ENCODE measurements at regions not wholly inside any gene's neighbourhood (a gene's known extent, or its start where the extent isn't known, plus 50 kb on each side); places are given as distances from the start of the nearest gene placed in this dataset.

- ChIA-PET POLR2A (no interaction called here), CTCF (no interaction called here)
- no peak for DNase-seq
- H3K9me3 Mint-ChIP-seq (ENCODE audit: insufficient read depth) = no peaks in the 10 kb centered on the region
- no peaks in the 10 kb centered on the region for H3K36me3 Mint-ChIP-seq (ENCODE audit: low read depth)
- H3K27ac Mint-ChIP-seq = no peak overlapping the region
- no peaks in the 10 kb centered on the region for H3K27me3 Mint-ChIP-seq (ENCODE audit: low read depth)
- no peaks in the 10 kb centered on the region for H3K4me1 Mint-ChIP-seq (ENCODE audit: low read depth)
- H3K4me3 Mint-ChIP-seq = no peak overlapping the region
- ATAC-seq = no peak
Measured at GRCh38 chr11:130640526-130640925, 192.1 kb downstream of the ADAMTS15 start.

- H3K9me3 Mint-ChIP-seq (ENCODE audit: insufficient read depth) = no peaks in the 10 kb centered on the region
- no peak overlapping the region for H3K4me3 Mint-ChIP-seq
- DNase-seq = no peak
- ATAC-seq = no peak
- no peaks in the 10 kb centered on the region for H3K27me3 Mint-ChIP-seq (ENCODE audit: low read depth)
- no peaks in the 10 kb centered on the region for H3K4me1 Mint-ChIP-seq (ENCODE audit: low read depth)
- ChIA-PET CTCF (no interaction called here), POLR2A (no interaction called here)
- no peak overlapping the region for H3K27ac Mint-ChIP-seq
- H3K36me3 Mint-ChIP-seq (ENCODE audit: low read depth) = no peaks in the 10 kb centered on the region
Measured at GRCh38 chr11:130641876-130642275, 193.4 kb downstream of the ADAMTS15 start.

- H3K4me3 Mint-ChIP-seq = no peak overlapping the region
- no peak for DNase-seq
- H3K36me3 Mint-ChIP-seq (ENCODE audit: low read depth) = no peaks in the 10 kb centered on the region
- ATAC-seq = no peak
- H3K4me1 Mint-ChIP-seq (ENCODE audit: low read depth) = no peaks in the 10 kb centered on the region
- H3K27ac Mint-ChIP-seq = no peak overlapping the region
- no peaks in the 10 kb centered on the region for H3K27me3 Mint-ChIP-seq (ENCODE audit: low read depth)
- CTCF ChIA-PET = no interaction called here
- no peaks in the 10 kb centered on the region for H3K9me3 Mint-ChIP-seq (ENCODE audit: insufficient read depth)
- POLR2A ChIA-PET = interaction anchor here (0.5 kb wide), 1 partner anchor 17 kb away, joined by 3 read pairs; no protein-coding TSS in a partner anchor
Measured at GRCh38 chr11:130642994-130643393, 194.5 kb downstream of the ADAMTS15 start.

GRCh38 chr11:130644187-130644586 lies 195.7 kb downstream of the ADAMTS15 start:
- CTCF ChIA-PET = no interaction called here
- Mint-ChIP-seq H3K27ac (no peak overlapping the region), H3K4me3 (no peak overlapping the region), H3K36me3 (ENCODE audit: low read depth) (no peaks in the 10 kb centered on the region), H3K9me3 (ENCODE audit: insufficient read depth) (no peaks in the 10 kb centered on the region), H3K4me1 (ENCODE audit: low read depth) (no peaks in the 10 kb centered on the region), H3K27me3 (ENCODE audit: low read depth) (no peaks in the 10 kb centered on the region)
- no peak for DNase-seq
- POLR2A ChIA-PET = no interaction called here
- ATAC-seq = no peak

- H3K9me3 Mint-ChIP-seq (ENCODE audit: insufficient read depth) = no peaks in the 10 kb centered on the region
- no peaks in the 10 kb centered on the region for H3K27me3 Mint-ChIP-seq (ENCODE audit: low read depth)
- DNase-seq = no peak
- ATAC-seq = no peak
- H3K4me1 Mint-ChIP-seq (ENCODE audit: low read depth) = no peaks in the 10 kb centered on the region
- POLR2A ChIA-PET = no interaction called here
- H3K36me3 Mint-ChIP-seq (ENCODE audit: low read depth) = no peaks in the 10 kb centered on the region
- H3K4me3 Mint-ChIP-seq = no peak overlapping the region
- CTCF ChIA-PET = no interaction called here
- H3K27ac Mint-ChIP-seq = no peak overlapping the region
Measured at GRCh38 chr11:130645164-130645842, 196.9 kb downstream of the ADAMTS15 start.

- CTCF ChIA-PET = no interaction called here
- no peak overlapping the region for H3K4me3 Mint-ChIP-seq
- H3K36me3 Mint-ChIP-seq (ENCODE audit: low read depth) = no peaks in the 10 kb centered on the region
- no peak for ATAC-seq
- H3K27me3 Mint-ChIP-seq (ENCODE audit: low read depth) = no peaks in the 10 kb centered on the region
- no peaks in the 10 kb centered on the region for H3K9me3 Mint-ChIP-seq (ENCODE audit: insufficient read depth)
- no peak overlapping the region for H3K27ac Mint-ChIP-seq
- no peak for DNase-seq
- POLR2A ChIA-PET = no interaction called here
- H3K4me1 Mint-ChIP-seq (ENCODE audit: low read depth) = no peaks in the 10 kb centered on the region
Measured at GRCh38 chr11:130645843-130646197, 197.4 kb downstream of the ADAMTS15 start.

GRCh38 chr11:130646881-130647280 lies 198.4 kb downstream of the ADAMTS15 start:
- POLR2A ChIA-PET = no interaction called here
- DNase-seq = no peak
- H3K27ac Mint-ChIP-seq = no peak overlapping the region
- no peak for ATAC-seq
- no peak overlapping the region for H3K4me3 Mint-ChIP-seq
- no peaks in the 10 kb centered on the region for H3K4me1 Mint-ChIP-seq (ENCODE audit: low read depth)
- CTCF ChIA-PET = interaction anchor here (0.9 kb wide), 1 partner anchor 10 kb away, joined by 5 read pairs; no protein-coding TSS in a partner anchor
- no peaks in the 10 kb centered on the region for H3K9me3 Mint-ChIP-seq (ENCODE audit: insufficient read depth)
- H3K27me3 Mint-ChIP-seq (ENCODE audit: low read depth) = no peaks in the 10 kb centered on the region
- H3K36me3 Mint-ChIP-seq (ENCODE audit: low read depth) = no peaks in the 10 kb centered on the region

GRCh38 chr11:130647371-130647770 lies 198.9 kb downstream of the ADAMTS15 start:
- POLR2A ChIA-PET = no interaction called here
- Mint-ChIP-seq H3K36me3 (ENCODE audit: low read depth) (no peaks in the 10 kb centered on the region), H3K4me3 (no peak overlapping the region)

GRCh38 chr11:130649801-130650200 lies 201.4 kb downstream of the ADAMTS15 start:
- H3K27ac Mint-ChIP-seq = no peak overlapping the region
- DNase-seq (no peak), ATAC-seq (no peak)
- no peaks in the 10 kb centered on the region for H3K4me1 Mint-ChIP-seq (ENCODE audit: low read depth)
- CTCF ChIA-PET = no interaction called here
- POLR2A ChIA-PET = no interaction called here
- no peaks in the 10 kb centered on the region for H3K27me3 Mint-ChIP-seq (ENCODE audit: low read depth)
- H3K4me3 Mint-ChIP-seq = no peak overlapping the region
- no peaks in the 10 kb centered on the region for H3K36me3 Mint-ChIP-seq (ENCODE audit: low read depth)
- H3K9me3 Mint-ChIP-seq (ENCODE audit: insufficient read depth) = no peaks in the 10 kb centered on the region

More at GRCh38 chr11:130647371-130647770, 198.9 kb downstream of the ADAMTS15 start:
- Mint-ChIP-seq H3K4me1 (ENCODE audit: low read depth) (no peaks in the 10 kb centered on the region), H3K27ac (no peak overlapping the region), H3K27me3 (ENCODE audit: low read depth) (no peaks in the 10 kb centered on the region), H3K9me3 (ENCODE audit: insufficient read depth) (no peaks in the 10 kb centered on the region)
- CTCF ChIA-PET = interaction anchor here (0.9 kb wide), 1 partner anchor 10 kb away, joined by 5 read pairs; no protein-coding TSS in a partner anchor
- ATAC-seq (no peak), DNase-seq (no peak)

GRCh38 chr11:130650456-130651030 lies 202.1 kb downstream of the ADAMTS15 start:
- ATAC-seq (no peak), DNase-seq (no peak)
- Mint-ChIP-seq H3K9me3 (ENCODE audit: insufficient read depth) (no peaks in the 10 kb centered on the region), H3K4me1 (ENCODE audit: low read depth) (no peaks in the 10 kb centered on the region), H3K4me3 (no peak overlapping the region), H3K27ac (no peak overlapping the region), H3K36me3 (ENCODE audit: low read depth) (no peaks in the 10 kb centered on the region), H3K27me3 (ENCODE audit: low read depth) (no peaks in the 10 kb centered on the region)
- ChIA-PET CTCF (no interaction called here), POLR2A (no interaction called here)

GRCh38 chr11:130651066-130651855 lies 202.8 kb downstream of the ADAMTS15 start:
- no peaks in the 10 kb centered on the region for H3K9me3 Mint-ChIP-seq (ENCODE audit: insufficient read depth)
- H3K36me3 Mint-ChIP-seq (ENCODE audit: low read depth) = no peaks in the 10 kb centered on the region
- no peak overlapping the region for H3K27ac Mint-ChIP-seq
- POLR2A ChIA-PET = no interaction called here
- no peak overlapping the region for H3K4me3 Mint-ChIP-seq
- no peaks in the 10 kb centered on the region for H3K4me1 Mint-ChIP-seq (ENCODE audit: low read depth)
- ATAC-seq (no peak), DNase-seq (no peak)
- H3K27me3 Mint-ChIP-seq (ENCODE audit: low read depth) = no peaks in the 10 kb centered on the region
- CTCF ChIA-PET = no interaction called here

GRCh38 chr11:130652671-130653335 lies 204.4 kb downstream of the ADAMTS15 start:
- ChIA-PET POLR2A (interaction anchor here (0.6 kb wide), 1 partner anchor 138 kb away, joined by 3 read pairs; no protein-coding TSS in a partner anchor), CTCF (interaction anchor here (0.8 to 1.2 kb wide), 2 partner anchors 207 to 209 kb away, joined by 3 read pairs; no protein-coding TSS in a partner anchor)
- Mint-ChIP-seq H3K27me3 (ENCODE audit: low read depth) (no peaks in the 10 kb centered on the region), H3K4me1 (ENCODE audit: low read depth) (no peaks in the 10 kb centered on the region), H3K36me3 (ENCODE audit: low read depth) (no peaks in the 10 kb centered on the region), H3K4me3 (no peak overlapping the region), H3K9me3 (ENCODE audit: insufficient read depth) (no peaks in the 10 kb centered on the region), H3K27ac (no peak overlapping the region)
- ATAC-seq (no peak), DNase-seq (no peak)

All from activated CD8-positive, alpha-beta T cell treated with anti-CD3 and anti-CD28 coated beads, Interleukin-2, amount 10 ng/mL, durations not matched to agents 7 days and 5 days (primary cell).